ENCODE measurements at regions not wholly inside any gene's neighbourhood (a gene's known extent, or its start where the extent isn't known, plus 50 kb on each side); places are given as distances from the start of the nearest gene placed in this dataset.

- no peak overlapping the region for H3K27ac ChIP-seq (replicated peaks)
- TF ChIP-seq POLR2AphosphoS5 (IDR thresholded peaks at IDR 0.05; ENCODE audit: low read depth) (no peak), CTCF (IDR thresholded peaks at IDR 0.05; ENCODE audit: insufficient read depth, low read length) (no peak), GABPA (IDR thresholded peaks at IDR 0.05; ENCODE audit: low read depth) (no peak), REST (IDR thresholded peaks at IDR 0.05; ENCODE audit: insufficient replicate concordance, low read depth) (no peak), SPI1 (IDR thresholded peaks at IDR 0.05; ENCODE audit: borderline replicate concordance, low read depth) (no peak)
- H3K27me3 ChIP-seq (ENCODE audit: insufficient read depth, poor library complexity, severe bottlenecking): no peaks in the 10 kb centered on the region
- no peak for DNase-seq (ENCODE audit: low read depth in 1 of 2, low spot score in 1 of 2)
- H3K4me3 ChIP-seq (replicated peaks; ENCODE audit: insufficient read depth, low read length): no peak overlapping the region
Measured at GRCh38 chr14:99095369-99095768, 176.6 kb downstream of the BCL11B start.

GRCh38 chr14:99098199-99098598 is 173.8 kb downstream of the BCL11B start:
- DNase-seq (ENCODE audit: low read depth in 1 of 2, low spot score in 1 of 2): no peak
- H3K27me3 ChIP-seq (ENCODE audit: insufficient read depth, poor library complexity, severe bottlenecking): no peaks in the 10 kb centered on the region
- H3K4me3 ChIP-seq (replicated peaks; ENCODE audit: insufficient read depth, low read length): no peak overlapping the region
- TF ChIP-seq CTCF (IDR thresholded peaks at IDR 0.05; ENCODE audit: insufficient read depth, low read length) (no peak), SPI1 (IDR thresholded peaks at IDR 0.05; ENCODE audit: borderline replicate concordance, low read depth) (no peak), POLR2AphosphoS5 (IDR thresholded peaks at IDR 0.05; ENCODE audit: low read depth) (no peak), REST (IDR thresholded peaks at IDR 0.05; ENCODE audit: insufficient replicate concordance, low read depth) (no peak), GABPA (IDR thresholded peaks at IDR 0.05; ENCODE audit: low read depth) (no peak)
- no peak overlapping the region for H3K27ac ChIP-seq (replicated peaks)

GRCh38 chr14:99099051-99099787 is 172.8 kb downstream of the BCL11B start:
- TF ChIP-seq POLR2AphosphoS5 (IDR thresholded peaks at IDR 0.05; ENCODE audit: low read depth) (no peak), SPI1 (IDR thresholded peaks at IDR 0.05; ENCODE audit: borderline replicate concordance, low read depth) (no peak), GABPA (IDR thresholded peaks at IDR 0.05; ENCODE audit: low read depth) (no peak), CTCF (IDR thresholded peaks at IDR 0.05; ENCODE audit: insufficient read depth, low read length) (no peak), REST (IDR thresholded peaks at IDR 0.05; ENCODE audit: insufficient replicate concordance, low read depth) (no peak)
- Histone ChIP-seq H3K4me3 (replicated peaks; ENCODE audit: insufficient read depth, low read length) (no peak overlapping the region), H3K27me3 (ENCODE audit: insufficient read depth, poor library complexity, severe bottlenecking) (no peaks in the 10 kb centered on the region), H3K27ac (replicated peaks) (no peak overlapping the region)
- DNase-seq (ENCODE audit: low read depth in 1 of 2, low spot score in 1 of 2): no peak
